ENCODE measurements at regions not wholly inside any gene's neighbourhood (a gene's known extent, or its start where the extent isn't known, plus 50 kb on each side); places are given as distances from the start of the nearest gene placed in this dataset.

- TF ChIP-seq CTCF (conservative IDR thresholded peaks at IDR 0.05; ENCODE audit: low read length) = no peak
- TF ChIP-seq EZH2phosphoT487 (IDR thresholded peaks at IDR 0.05; ENCODE audit: borderline replicate concordance, low read depth, low read length) = no peak
These were observed 694.7 kb upstream of the SALL1 start for GRCh38 chr16:51845586-51846305.

Measured in OCI-LY7 (cell line).